HCT116 (cell line): ENCODE measurements at regions not wholly inside any gene's neighbourhood (a gene's known extent, or its start where the extent isn't known, plus 50 kb on each side); places are given as distances from the start of the nearest gene placed in this dataset.

ENCODE experiments used
- ATAC-seq: fragments of 200-7000 bp; cut with Tn5 transposase; 2 replicates; pipeline ENCODE4 v1.9.1; 2020; ENCODE audit warnings: mild to moderate bottlenecking, moderate library complexity
- BruUV-seq: library from RNA; stranded (reverse); fragments of 400-500 nt; replicated peaks from 2 replicates; lab custom pipeline; 2021; lab: Mats Ljungman, UMichigan
- CTCF ChIA-PET: fragments of 300-600 bp; sonication (Branson Sonifier 250); formaldehyde crosslinking; loops from one replicate; lab custom pipeline; 2021; ENCODE audit warnings: antibody characterized with exemption; lab: Charles Lee
- POLR2A ChIA-PET: fragments of 300-600, 350-600 bp; sonication (Branson Sonifier 250); formaldehyde crosslinking; loops from one replicate; lab custom pipeline; 2021; ENCODE audit warnings: antibody characterized with exemption; lab: Charles Lee
- RAD21 ChIA-PET, 2 experiments: fragments of 300-600 bp; sonication (Branson Sonifier 250); formaldehyde crosslinking; loops; one replicate each; lab custom pipeline; 2023; ENCODE audit warnings: low total read pairs in 2 of 2; ENCODE audit not compliant: uncharacterized antibody in 2 of 2, unreplicated experiment in 2 of 2, low non-redundant PET in 1 of 2; lab: Charles Lee
- DNase-seq: peaks from one replicate; pipeline ENCODE4 v3.0.0-alpha.2; 2010; ENCODE audit warnings: low read depth, low spot score
- H2AFZ ChIP-seq: fragments of 200-600 bp; shearing (Covaris generic), sonication (generic); 2 replicates; pipeline ENCODE4 v1.6.1; 2017; ENCODE audit warnings: low read depth, mixed run types, mixed read lengths, antibody characterized with exemption, low read length; ENCODE audit not compliant: poor library complexity, severe bottlenecking
- H3K27ac ChIP-seq: 2 replicates; pipeline ENCODE4 v1.5.1; 2012; ENCODE audit warnings: low read depth, low read length
- H3K27me3 ChIP-seq: fragments of 200-600 bp; sonication (generic); 2 replicates; pipeline ENCODE4 v1.6.1; 2016; ENCODE audit warnings: mixed run types, low read length, mixed read lengths; ENCODE audit not compliant: insufficient read depth
- H3K36me3 ChIP-seq, 2 experiments: fragments of 200-500 bp in 1 of 2; fragments of 200-600 bp in 1 of 2; sonication (Bioruptor generic) in 1 of 2; sonication (generic) in 1 of 2; 2 replicates each; pipeline versions ENCODE4 v1.5.1 to v1.6.1; 2014 to 2016; ENCODE audit warnings: low read length in 2 of 2, inconsistent platforms in 1 of 2, mixed read lengths in 1 of 2, mixed run types in 1 of 2; ENCODE audit not compliant: insufficient read depth in 2 of 2, control insufficient read depth in 1 of 2
- H3K4me1 ChIP-seq, 2 experiments: fragments of 200-600 bp in 1 of 2; sonication (generic) in 1 of 2; 2 replicates each; pipeline versions ENCODE4 v1.5.1 to v1.6.1; 2012 to 2017; ENCODE audit warnings: low read length in 2 of 2, inconsistent platforms in 1 of 2, mild to moderate bottlenecking in 1 of 2, mixed read lengths in 1 of 2, mixed run types in 1 of 2, moderate library complexity in 1 of 2; ENCODE audit not compliant: insufficient read depth in 2 of 2, control insufficient read depth in 1 of 2
- H3K4me2 ChIP-seq: fragments of 200-600 bp; sonication (generic); 2 replicates; pipeline ENCODE4 v1.6.1; 2017; ENCODE audit warnings: mixed run types, low read length, mixed read lengths
- H3K4me3 ChIP-seq, 2 experiments: fragments of 200-600 bp in 1 of 2; sonication (generic) in 1 of 2; replicated peaks in 1 of 2; 2 replicates each; pipeline ENCODE4 v1.5.1; 2011 to 2016; ENCODE audit warnings: low read length in 2 of 2, control low read depth in 1 of 2, low read depth in 1 of 2, mild to moderate bottlenecking in 1 of 2, mixed read lengths in 1 of 2, mixed run types in 1 of 2
- H3K79me2 ChIP-seq: fragments of 200-600 bp; sonication (generic); 2 replicates; pipeline ENCODE4 v1.6.1; 2017; ENCODE audit warnings: mild to moderate bottlenecking, mixed run types, low read length, moderate library complexity, mixed read lengths; ENCODE audit not compliant: insufficient read depth
- H3K9ac ChIP-seq: fragments of 200-600 bp; sonication (generic); 2 replicates; pipeline ENCODE4 v1.6.1; 2016; ENCODE audit warnings: low read length, mixed read lengths
- H3K9me2 ChIP-seq: fragments of 200-600 bp; sonication (generic), shearing (Covaris generic); 2 replicates; pipeline ENCODE4 v1.6.1; 2017; ENCODE audit warnings: mixed run types, mild to moderate bottlenecking, moderate library complexity; ENCODE audit not compliant: insufficient read depth
- H3K9me3 ChIP-seq, 2 experiments: fragments of 200-500 bp in 1 of 2; fragments of 200-600 bp in 1 of 2; sonication (Bioruptor generic) in 1 of 2; sonication (generic) in 1 of 2; 2 replicates each; pipeline ENCODE4 v1.6.1; 2014 to 2017; ENCODE audit warnings: low read length in 2 of 2, mixed read lengths in 2 of 2, inconsistent platforms in 1 of 2, low read depth in 1 of 2, mild to moderate bottlenecking in 1 of 2, mixed run types in 1 of 2, moderate library complexity in 1 of 2; ENCODE audit not compliant: control insufficient read depth in 1 of 2, insufficient read depth in 1 of 2
- H4K20me1 ChIP-seq: fragments of 200-600 bp; sonication (generic), shearing (Covaris generic); 2 replicates; pipeline ENCODE4 v1.6.1; 2017; ENCODE audit warnings: mixed run types, mild to moderate bottlenecking, moderate library complexity; ENCODE audit not compliant: insufficient read depth
- ATF3 ChIP-seq: IDR thresholded peaks from 2 replicates; pipeline ENCODE4 v1.6.1; 2012
- CBX3 ChIP-seq: IDR thresholded peaks from 2 replicates; pipeline ENCODE4 v1.6.1; 2012; ENCODE audit warnings: low read depth
- CTCF ChIP-seq, 3 experiments: fragments of 200-600 bp in 1 of 3; sonication (generic) in 1 of 3; IDR thresholded peaks in 2 of 3; conservative IDR thresholded peaks in 1 of 3; 2 replicates each; pipeline ENCODE4 v1.5.1; 2012 to 2017; ENCODE audit warnings: low read depth in 2 of 3, low read length in 2 of 3, antibody characterized with exemption in 1 of 3, borderline replicate concordance in 1 of 3, control low read depth in 1 of 3, mild to moderate bottlenecking in 1 of 3, mixed read lengths in 1 of 3, mixed run types in 1 of 3, moderate library complexity in 1 of 3; ENCODE audit not compliant: insufficient read depth in 1 of 3
- EGR1 ChIP-seq: IDR thresholded peaks from 2 replicates; pipeline ENCODE4 v1.6.1; 2012; ENCODE audit warnings: low read depth
- EZH2 ChIP-seq: fragments of 200-600 bp; sonication (generic); IDR thresholded peaks from 2 replicates; pipeline ENCODE4 v1.6.1; 2017; ENCODE audit warnings: antibody characterized with exemption, mixed run types
- EZH2phosphoT487 ChIP-seq: fragments of 200-600 bp; IDR thresholded peaks from 2 replicates; pipeline ENCODE4 v1.6.1; 2018; ENCODE audit warnings: antibody characterized with exemption, borderline replicate concordance
- FOSL1 ChIP-seq: IDR thresholded peaks from 2 replicates; pipeline ENCODE4 v1.6.1; 2012; ENCODE audit warnings: low read depth
- JUND ChIP-seq: IDR thresholded peaks from 2 replicates; pipeline ENCODE4 v1.6.1; 2012
- MAX ChIP-seq: IDR thresholded peaks from 2 replicates; pipeline ENCODE4 v1.6.1; 2012
- POLR2A ChIP-seq: IDR thresholded peaks from 2 replicates; pipeline ENCODE4 v1.7.0; 2011; ENCODE audit warnings: borderline replicate concordance; ENCODE audit not compliant: insufficient read depth, insufficient read length; ENCODE audit errors: extremely low read depth
- REST ChIP-seq: IDR thresholded peaks from 2 replicates; pipeline ENCODE4 v1.6.1; 2012; ENCODE audit warnings: low read depth
- SRF ChIP-seq: IDR thresholded peaks from 2 replicates; pipeline ENCODE4 v1.6.1; 2012; ENCODE audit warnings: low read depth
- TCF7L2 ChIP-seq: IDR thresholded peaks from 2 replicates; pipeline ENCODE4 v1.7.0; 2011; ENCODE audit warnings: borderline replicate concordance, inconsistent platforms; ENCODE audit not compliant: insufficient read depth, insufficient read length; ENCODE audit errors: extremely low read depth
- YY1 ChIP-seq: IDR thresholded peaks from 2 replicates; pipeline ENCODE4 v1.6.1; 2011; ENCODE audit warnings: low read length, low read depth, moderate library complexity, mild to moderate bottlenecking; ENCODE audit not compliant: insufficient replicate concordance; ENCODE audit errors: extremely low read depth
- ZFX ChIP-seq: fragments of 450-650 bp; IDR thresholded peaks from 2 replicates; pipeline ENCODE4 v1.6.1; 2017
- ZNF274 ChIP-seq: fragments of 200-500 bp; sonication (Bioruptor generic); IDR thresholded peaks from 2 replicates; pipeline ENCODE4 v1.6.1; 2014; ENCODE audit warnings: mild to moderate bottlenecking, low read depth, low read length, inconsistent platforms
- intact Hi-C: fragments of 100-400 bp; cut with micrococcal nuclease; formaldehyde crosslinking; loops from 2 replicates; pipeline ENCODE4 v1.10.0; 2022

GRCh38 chr19:24029941-24030636 is 56.9 kb upstream of the ZNF254 start:
- Histone ChIP-seq H3K9ac (no peak overlapping the region), H3K4me1 (no peaks in the 10 kb centered on the region), H3K4me2 (no peak overlapping the region), H3K9me3 (no peaks in the 10 kb centered on the region), H3K79me2 (peaks cover 12% of the 10 kb centered on the region; the same call in 1 of the 2 replicates), H3K27me3 (no peaks in the 10 kb centered on the region), H2AFZ (no peak overlapping the region), H3K4me3 (no peak overlapping the region), H3K36me3 (no peaks in the 10 kb centered on the region), H3K9me2 (no peaks in the 10 kb centered on the region), H3K27ac (no peak overlapping the region), H4K20me1 (no peaks in the 10 kb centered on the region)
- DNase-seq (no peak), ATAC-seq (no peak)
- ChIA-PET CTCF (no interaction called here), POLR2A (no interaction called here), RAD21 (no interaction called here)
- intact Hi-C loops: no loop called here
- TF ChIP-seq ZFX (no peak), ATF3 (no peak), EZH2phosphoT487 (no peak), FOSL1 (no peak), CTCF (IDR thresholded peaks at IDR 0.05 in 2 of 3, conservative IDR thresholded peaks at IDR 0.05 in 1 of 3; ENCODE audit: borderline replicate concordance in 1 of 3, insufficient read depth in 1 of 3, low read depth in 2 of 3, low read length in 2 of 3) (no peak), SRF (no peak), POLR2A (no peak), ZNF274 (no peak), TCF7L2 (no peak), JUND (no peak), EZH2 (no peak), EGR1 (no peak), CBX3 (no peak), REST (no peak), YY1 (no peak), MAX (no peak)
- no TSS peak for BruUV-seq
